Thyroid gland (tissue), 4 donors: ENCODE measurements at regions not wholly inside any gene's neighbourhood (a gene's known extent, or its start where the extent isn't known, plus 50 kb on each side); places are given as distances from the start of the nearest gene placed in this dataset.
A peak's percentile ranks its signal among the peaks of the same experiment; 100 is the strongest.

Experiments
- DNase-seq, 2 donors: peaks; one replicate each; pipeline ENCODE4 v3.0.0-alpha.2; 2019
- H3K27ac ChIP-seq, 3 donors: fragments of 200-600 bp; sonication (generic); 1 replicate in 2 of 3; 2 replicates in 1 of 3; pipeline ENCODE4 v1.5.1; 2016 to 2019; ENCODE audit warnings: mild to moderate bottlenecking in 1 of 3, moderate library complexity in 1 of 3
- H3K27me3 ChIP-seq: fragments of 200-600 bp; sonication (generic); one replicate; pipeline ENCODE4 v1.5.1; 2019
- H3K36me3 ChIP-seq, 2 donors: fragments of 200-600 bp; sonication (generic); one replicate each; pipeline ENCODE4 v1.5.1; 2016 to 2019
- H3K4me1 ChIP-seq, 2 donors: fragments of 200-600 bp; sonication (generic); one replicate each; pipeline ENCODE4 v1.5.1; 2017 to 2019
- H3K4me3 ChIP-seq, 3 donors: fragments of 200-600 bp; sonication (generic); replicated peaks in 1 of 3; 1 replicate in 2 of 3; 2 replicates in 1 of 3; pipeline ENCODE4 v1.5.1; 2016; ENCODE audit warnings: mild to moderate bottlenecking in 1 of 3
- H3K9me3 ChIP-seq: fragments of 200-600 bp; sonication (generic); one replicate; pipeline ENCODE4 v1.5.1; 2017
- CTCF ChIP-seq, 6 experiments: fragments of 200-600 bp in 3 of 6; fragments of 450-650 bp in 3 of 6; sonication (generic) in 3 of 6; IDR thresholded peaks; one replicate each; pipeline ENCODE4 v1.5.1; 2016 to 2019; ENCODE audit warnings: antibody characterized with exemption in 6 of 6, mild to moderate bottlenecking in 2 of 6, inconsistent platforms in 1 of 6, moderate library complexity in 1 of 6
- POLR2A ChIP-seq, 2 donors: fragments of 450-650 bp; IDR thresholded peaks; one replicate each; pipeline ENCODE4 v1.6.1; 2017; ENCODE audit warnings: antibody characterized with exemption in 2 of 2, mild to moderate bottlenecking in 2 of 2, moderate library complexity in 1 of 2
- WGBS, 2 donors: methylation state at CpG; one replicate each; pipeline ENCODE4 v1.1.5; 2017; 5-methylcytosine and 5-hydroxymethylcytosine counted together
- intact Hi-C: fragments of 100-400 bp; cut with DNase I; formaldehyde crosslinking; loops from one replicate; pipeline ENCODE4 v1.15.1; 2023

- Histone ChIP-seq H3K4me3 (no peak overlapping the region), H3K27me3 (no peaks in the 10 kb centered on the region), H3K4me1 (no peaks in the 10 kb centered on the region), H3K9me3 (no peaks in the 10 kb centered on the region), H3K27ac (no peak overlapping the region), H3K36me3 (no peaks in the 10 kb centered on the region)
- WGBS, 2 donors: 61 to 67% methylated on average over 3 of the region's 3 CpGs
- no peak for DNase-seq
- intact Hi-C loops: no loop called here
- no peak for TF ChIP-seq POLR2A (IDR thresholded peaks at IDR 0.05)
- no peak for TF ChIP-seq CTCF (IDR thresholded peaks at IDR 0.05)
Observed at GRCh38 chr15:95162069-95162468, 930.7 kb downstream of the MCTP2 start.

GRCh38 chr15:95162531-95162930 is 931.2 kb downstream of the MCTP2 start:
- DNase-seq: no peak
- intact Hi-C loops: no loop called here
- peak overlapping the region in 1 of 3 donors; percentile 21 for H3K27ac ChIP-seq
- H3K4me3 ChIP-seq: no peak overlapping the region
- TF ChIP-seq POLR2A (IDR thresholded peaks at IDR 0.05) (no peak), CTCF (IDR thresholded peaks at IDR 0.05) (no peak)
- no peaks in the 10 kb centered on the region for H3K27me3 ChIP-seq
- H3K4me1 ChIP-seq: no peaks in the 10 kb centered on the region
- no peaks in the 10 kb centered on the region for H3K9me3 ChIP-seq
- H3K36me3 ChIP-seq: no peaks in the 10 kb centered on the region

- no peaks in the 10 kb centered on the region for H3K36me3 ChIP-seq
- no peak overlapping the region for H3K4me3 ChIP-seq
- H3K9me3 ChIP-seq: no peaks in the 10 kb centered on the region
- H3K4me1 ChIP-seq: no peaks in the 10 kb centered on the region
- no peak for TF ChIP-seq POLR2A (IDR thresholded peaks at IDR 0.05)
- TF ChIP-seq CTCF (IDR thresholded peaks at IDR 0.05): no peak
- intact Hi-C loops: no loop called here
- peak overlapping the region in 2 of 3 donors; percentile 21 to 30 for H3K27ac ChIP-seq
- WGBS, 2 donors: 71 to 72% methylated on average over 7 of the region's 7 CpGs
- no peaks in the 10 kb centered on the region for H3K27me3 ChIP-seq
- no peak for DNase-seq
Observed at GRCh38 chr15:95162967-95163531, 931.7 kb downstream of the MCTP2 start.

- H3K4me3 ChIP-seq: no peak overlapping the region
- no peaks in the 10 kb centered on the region for H3K9me3 ChIP-seq
- no peaks in the 10 kb centered on the region for H3K27me3 ChIP-seq
- 67 to 70% methylated on average over 1 of the region's 1 CpG for WGBS, 2 donors
- no peaks in the 10 kb centered on the region for H3K4me1 ChIP-seq
- H3K27ac ChIP-seq: no peak overlapping the region
- intact Hi-C loops: no loop called here
- TF ChIP-seq POLR2A (IDR thresholded peaks at IDR 0.05) (no peak), CTCF (IDR thresholded peaks at IDR 0.05) (no peak)
- DNase-seq: no peak
- no peaks in the 10 kb centered on the region for H3K36me3 ChIP-seq
Observed at GRCh38 chr15:95168152-95168551, 936.8 kb downstream of the MCTP2 start.

GRCh38 chr15:95168951-95169431 is 937.6 kb downstream of the MCTP2 start:
- intact Hi-C loops: no loop called here
- DNase-seq: no peak
- WGBS, 2 donors: 66 to 72% methylated on average over 5 of the region's 5 CpGs
- Histone ChIP-seq H3K4me1 (peaks cover 0 to 3% of the 10 kb centered on the region in 2 donors), H3K9me3 (no peaks in the 10 kb centered on the region), H3K4me3 (no peak overlapping the region), H3K27me3 (no peaks in the 10 kb centered on the region), H3K27ac (peak overlapping the region in 1 of 3 donors; percentile 38), H3K36me3 (no peaks in the 10 kb centered on the region)
- TF ChIP-seq POLR2A (IDR thresholded peaks at IDR 0.05) (no peak), CTCF (IDR thresholded peaks at IDR 0.05) (no peak)
